ENCODE measurements at regions not wholly inside any gene's neighbourhood (a gene's known extent, or its start where the extent isn't known, plus 50 kb on each side); places are given as distances from the start of the nearest gene placed in this dataset.
A peak's percentile ranks its signal among the peaks of the same experiment; 100 is the strongest.

- no peak for TF ChIP-seq ZNF70 (CRISPR knock-in tag; IDR thresholded peaks at IDR 0.05)
- no peak for TF ChIP-seq ISL1 (CRISPR knock-in tag; IDR thresholded peaks at IDR 0.05)
- TF ChIP-seq TOX (CRISPR knock-in tag; IDR thresholded peaks at IDR 0.05; ENCODE audit: borderline replicate concordance), result no peak
- no peak for ATAC-seq
These were observed 242.8 kb upstream of the GBE1 start for GRCh38 chr3:82004266-82004665.

GRCh38 chr3:82002986-82003642, 241.7 kb upstream of the GBE1 start:
- no peak; the same call in 2 of the 3 replicates for ATAC-seq
- no peak for TF ChIP-seq CREB5 (CRISPR knock-in tag; IDR thresholded peaks at IDR 0.05; ENCODE audit: low read depth)
- TF ChIP-seq ZFP30 (CRISPR knock-in tag; IDR thresholded peaks at IDR 0.05), result no peak
- no peak for TF ChIP-seq RARB (CRISPR knock-in tag; IDR thresholded peaks at IDR 0.05)
- TF ChIP-seq ARNTL (CRISPR knock-in tag; IDR thresholded peaks at IDR 0.05; ENCODE audit: borderline replicate concordance, low read depth), result no peak
- TF ChIP-seq OSR1 (CRISPR knock-in tag; IDR thresholded peaks at IDR 0.05), result no peak
- no peak for TF ChIP-seq GLIS3 (CRISPR knock-in tag; IDR thresholded peaks at IDR 0.05)
- TF ChIP-seq ZFP3 (CRISPR knock-in tag; IDR thresholded peaks at IDR 0.05), result no peak
- no peak for TF ChIP-seq PPARA (CRISPR knock-in tag; IDR thresholded peaks at IDR 0.05; ENCODE audit: borderline replicate concordance)
- no peak for TF ChIP-seq ISL1 (CRISPR knock-in tag; IDR thresholded peaks at IDR 0.05)
- TF ChIP-seq ZNF565 (CRISPR knock-in tag; conservative IDR thresholded peaks at IDR 0.05; ENCODE audit: low read depth), result no peak
- TF ChIP-seq ZNF70 (CRISPR knock-in tag; IDR thresholded peaks at IDR 0.05), result no peak

GRCh38 chr3:82002491-82002890, 241.0 kb upstream of the GBE1 start:
- TF ChIP-seq ZFP30 (CRISPR knock-in tag; IDR thresholded peaks at IDR 0.05) (no peak), ZNF565 (CRISPR knock-in tag; conservative IDR thresholded peaks at IDR 0.05; ENCODE audit: low read depth) (no peak), PPARA (CRISPR knock-in tag; IDR thresholded peaks at IDR 0.05; ENCODE audit: borderline replicate concordance) (no peak), ZC3H10 (CRISPR knock-in tag; IDR thresholded peaks at IDR 0.05) (no peak), SNAI2 (CRISPR knock-in tag; IDR thresholded peaks at IDR 0.05) (no peak), BACH2 (CRISPR knock-in tag; IDR thresholded peaks at IDR 0.05; ENCODE audit: borderline replicate concordance) (no peak), ISL1 (CRISPR knock-in tag; IDR thresholded peaks at IDR 0.05) (peak; percentile 44)
- ATAC-seq, result no peak

GRCh38 chr3:82001276-82001923, 240.0 kb upstream of the GBE1 start:
- no peak for ATAC-seq
- TF ChIP-seq TOX (CRISPR knock-in tag; IDR thresholded peaks at IDR 0.05; ENCODE audit: borderline replicate concordance) (no peak), GLIS3 (CRISPR knock-in tag; IDR thresholded peaks at IDR 0.05) (no peak), SNAI2 (CRISPR knock-in tag; IDR thresholded peaks at IDR 0.05) (no peak), PPARA (CRISPR knock-in tag; IDR thresholded peaks at IDR 0.05; ENCODE audit: borderline replicate concordance) (no peak), ZFP30 (CRISPR knock-in tag; IDR thresholded peaks at IDR 0.05) (no peak), ESRRG (CRISPR knock-in tag; IDR thresholded peaks at IDR 0.05) (no peak), ZNF565 (CRISPR knock-in tag; conservative IDR thresholded peaks at IDR 0.05; ENCODE audit: low read depth) (no peak), CREB5 (CRISPR knock-in tag; IDR thresholded peaks at IDR 0.05; ENCODE audit: low read depth) (no peak), ARNTL (CRISPR knock-in tag; IDR thresholded peaks at IDR 0.05; ENCODE audit: borderline replicate concordance, low read depth) (no peak), CSDC2 (CRISPR knock-in tag; IDR thresholded peaks at IDR 0.05) (no peak), ISL1 (CRISPR knock-in tag; IDR thresholded peaks at IDR 0.05) (no peak), ZFP3 (CRISPR knock-in tag; IDR thresholded peaks at IDR 0.05) (no peak)

- no peak for ATAC-seq
These were observed 239.3 kb upstream of the GBE1 start for GRCh38 chr3:82000773-82001172.

More at GRCh38 chr3:82000773-82001172, 239.3 kb upstream of the GBE1 start:
- TF ChIP-seq PPARA (CRISPR knock-in tag; IDR thresholded peaks at IDR 0.05; ENCODE audit: borderline replicate concordance) (no peak), ZFP30 (CRISPR knock-in tag; IDR thresholded peaks at IDR 0.05) (no peak), RARB (CRISPR knock-in tag; IDR thresholded peaks at IDR 0.05) (no peak), ESRRG (CRISPR knock-in tag; IDR thresholded peaks at IDR 0.05) (no peak), GLIS3 (CRISPR knock-in tag; IDR thresholded peaks at IDR 0.05) (no peak), CREB5 (CRISPR knock-in tag; IDR thresholded peaks at IDR 0.05; ENCODE audit: low read depth) (no peak), BACH2 (CRISPR knock-in tag; IDR thresholded peaks at IDR 0.05; ENCODE audit: borderline replicate concordance) (no peak), ZNF565 (CRISPR knock-in tag; conservative IDR thresholded peaks at IDR 0.05; ENCODE audit: low read depth) (no peak), ZNF70 (CRISPR knock-in tag; IDR thresholded peaks at IDR 0.05) (no peak), ZC3H10 (CRISPR knock-in tag; IDR thresholded peaks at IDR 0.05) (no peak), CSDC2 (CRISPR knock-in tag; IDR thresholded peaks at IDR 0.05) (no peak), SNAI2 (CRISPR knock-in tag; IDR thresholded peaks at IDR 0.05) (no peak)
